ENCODE measurements at regions not wholly inside any gene's neighbourhood (a gene's known extent, or its start where the extent isn't known, plus 50 kb on each side); places are given as distances from the start of the nearest gene placed in this dataset.

DNA sequence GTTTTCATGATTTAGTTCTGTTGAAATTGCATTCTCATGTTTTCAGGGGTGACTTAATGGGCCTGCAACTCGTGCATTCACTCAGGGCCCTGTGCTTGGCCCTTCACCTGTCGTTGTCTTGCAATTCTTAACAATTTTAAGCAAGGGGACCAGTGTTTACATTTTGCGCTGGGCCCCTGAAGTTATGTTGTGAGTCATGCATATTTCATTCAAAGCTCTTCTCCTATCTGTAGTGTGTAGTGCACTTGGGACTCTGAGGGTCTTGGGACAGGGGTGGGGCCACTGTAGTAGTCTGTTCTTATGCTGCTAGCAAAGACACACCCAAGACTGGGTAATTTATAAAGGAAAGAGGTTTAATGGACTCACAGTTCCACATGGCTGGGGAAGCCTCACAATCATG, 211.2 kb upstream of the RXFP2 start:
- TF ChIP-seq, protein P1, sequence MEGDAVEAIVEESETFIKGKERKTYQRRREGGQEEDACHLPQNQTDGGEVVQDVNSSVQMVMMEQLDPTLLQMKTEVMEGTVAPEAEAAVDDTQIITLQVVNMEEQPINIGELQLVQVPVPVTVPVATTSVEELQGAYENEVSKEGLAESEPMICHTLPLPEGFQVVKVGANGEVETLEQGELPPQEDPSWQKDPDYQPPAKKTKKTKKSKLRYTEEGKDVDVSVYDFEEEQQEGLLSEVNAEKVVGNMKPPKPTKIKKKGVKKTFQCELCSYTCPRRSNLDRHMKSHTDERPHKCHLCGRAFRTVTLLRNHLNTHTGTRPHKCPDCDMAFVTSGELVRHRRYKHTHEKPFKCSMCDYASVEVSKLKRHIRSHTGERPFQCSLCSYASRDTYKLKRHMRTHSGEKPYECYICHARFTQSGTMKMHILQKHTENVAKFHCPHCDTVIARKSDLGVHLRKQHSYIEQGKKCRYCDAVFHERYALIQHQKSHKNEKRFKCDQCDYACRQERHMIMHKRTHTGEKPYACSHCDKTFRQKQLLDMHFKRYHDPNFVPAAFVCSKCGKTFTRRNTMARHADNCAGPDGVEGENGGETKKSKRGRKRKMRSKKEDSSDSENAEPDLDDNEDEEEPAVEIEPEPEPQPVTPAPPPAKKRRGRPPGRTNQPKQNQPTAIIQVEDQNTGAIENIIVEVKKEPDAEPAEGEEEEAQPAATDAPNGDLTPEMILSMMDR (IDR thresholded peaks at IDR 0.05) = no peak
- no peak for TF ChIP-seq ZFX (IDR thresholded peaks at IDR 0.05; ENCODE audit: borderline replicate concordance)

Data from 22Rv1 (cell line).